Ishikawa (cell line): ENCODE measurements at regions not wholly inside any gene's neighbourhood (a gene's known extent, or its start where the extent isn't known, plus 50 kb on each side); places are given as distances from the start of the nearest gene placed in this dataset.

ENCODE experiments used
- CEBPB ChIP-seq: IDR thresholded peaks from 2 replicates; pipeline ENCODE4 v1.6.1; 2012
- CREB1 ChIP-seq: IDR thresholded peaks from 2 replicates; pipeline ENCODE4 v1.6.1; 2012; ENCODE audit warnings: low read depth
- EGR1 ChIP-seq: IDR thresholded peaks from 2 replicates; pipeline ENCODE4 v1.6.1; 2012
- EP300 ChIP-seq: IDR thresholded peaks from 2 replicates; pipeline ENCODE4 v1.6.1; 2012; ENCODE audit warnings: borderline replicate concordance
- FOXM1 ChIP-seq: IDR thresholded peaks from 2 replicates; pipeline ENCODE4 v1.6.1; 2012; ENCODE audit warnings: low read depth, borderline replicate concordance
- MAX ChIP-seq: IDR thresholded peaks from 2 replicates; pipeline ENCODE4 v1.6.1; 2012
- NFIC ChIP-seq: IDR thresholded peaks from 2 replicates; pipeline ENCODE4 v1.6.1; 2012
- RAD21 ChIP-seq: IDR thresholded peaks from 2 replicates; pipeline ENCODE4 v1.6.1; 2012; ENCODE audit warnings: low read depth
- REST ChIP-seq: IDR thresholded peaks from 2 replicates; pipeline ENCODE4 v1.6.1; 2012; ENCODE audit warnings: low read depth, mild to moderate bottlenecking
- TAF1 ChIP-seq: IDR thresholded peaks from 2 replicates; pipeline ENCODE4 v1.6.1; 2012; ENCODE audit warnings: low read depth, mild to moderate bottlenecking
- TCF12 ChIP-seq: IDR thresholded peaks from 2 replicates; pipeline ENCODE4 v1.6.1; 2012; ENCODE audit warnings: low read depth
- TEAD4 ChIP-seq: IDR thresholded peaks from 2 replicates; pipeline ENCODE4 v1.6.1; 2012
- USF1 ChIP-seq: IDR thresholded peaks from 2 replicates; pipeline ENCODE4 v1.6.1; 2012
- YY1 ChIP-seq: IDR thresholded peaks from 2 replicates; pipeline ENCODE4 v1.6.1; 2012; ENCODE audit warnings: low read depth
- ZBTB7A ChIP-seq: IDR thresholded peaks from 2 replicates; pipeline ENCODE4 v1.6.1; 2012; ENCODE audit warnings: low read depth

GRCh38 chr2:16473575-16473974 is 192.1 kb downstream of the CYRIA start:
- no peak for TF ChIP-seq RAD21
- TF ChIP-seq ZBTB7A = no peak
- no peak for TF ChIP-seq MAX
- no peak for TF ChIP-seq TAF1
- no peak for TF ChIP-seq TEAD4

- no peak for TF ChIP-seq YY1
- no peak for TF ChIP-seq TAF1
- no peak for TF ChIP-seq TEAD4
Observed at GRCh38 chr2:16470936-16471490, 194.6 kb downstream of the CYRIA start.

GRCh38 chr2:16466821-16467151 is 198.8 kb downstream of the CYRIA start:
- no peak for TF ChIP-seq TAF1
- no peak for TF ChIP-seq CREB1
- no peak for TF ChIP-seq YY1
- no peak for TF ChIP-seq TCF12
- no peak for TF ChIP-seq RAD21
- TF ChIP-seq EGR1 = no peak
- no peak for TF ChIP-seq NFIC
- no peak for TF ChIP-seq FOXM1
- TF ChIP-seq ZBTB7A = no peak
- TF ChIP-seq MAX = no peak
- no peak for TF ChIP-seq CEBPB
- TF ChIP-seq USF1 = no peak
- no peak for TF ChIP-seq TEAD4
- no peak for TF ChIP-seq REST
- no peak for TF ChIP-seq EP300

- TF ChIP-seq NFIC = no peak
- no peak for TF ChIP-seq USF1
- no peak for TF ChIP-seq RAD21
- TF ChIP-seq EP300 = no peak
- TF ChIP-seq MAX = no peak
- no peak for TF ChIP-seq TEAD4
- TF ChIP-seq FOXM1 = no peak
- TF ChIP-seq TCF12 = no peak
- TF ChIP-seq CREB1 = no peak
- no peak for TF ChIP-seq CEBPB
- TF ChIP-seq YY1 = no peak
- TF ChIP-seq ZBTB7A = no peak
- TF ChIP-seq REST = no peak
- no peak for TF ChIP-seq EGR1
- TF ChIP-seq TAF1 = no peak
Observed at GRCh38 chr2:16466133-16466820, 199.4 kb downstream of the CYRIA start.

- no peak for TF ChIP-seq REST
- no peak for TF ChIP-seq CEBPB
- no peak for TF ChIP-seq ZBTB7A
- no peak for TF ChIP-seq CREB1
- TF ChIP-seq MAX = no peak
- no peak for TF ChIP-seq USF1
- no peak for TF ChIP-seq EGR1
- no peak for TF ChIP-seq FOXM1
- TF ChIP-seq TCF12 = no peak
- TF ChIP-seq RAD21 = no peak
- no peak for TF ChIP-seq TEAD4
- TF ChIP-seq EP300 = no peak
- TF ChIP-seq YY1 = no peak
- TF ChIP-seq NFIC = no peak
- TF ChIP-seq TAF1 = no peak
Observed at GRCh38 chr2:16464641-16465040, 201.0 kb downstream of the CYRIA start.
